GM12864 (cell line): ENCODE measurements at regions not wholly inside any gene's neighbourhood (a gene's known extent, or its start where the extent isn't known, plus 50 kb on each side); places are given as distances from the start of the nearest gene placed in this dataset.
"Not testable (repeated sequence)": the region's sequence is repeated elsewhere in the genome, so short reads cannot be mapped to it uniquely, and the experiment has no call there.

ENCODE experiments used
- DNase-seq: peaks from one replicate; pipeline ENCODE4 v3.0.0-alpha.2; 2011; ENCODE audit warnings: low read depth
- H3K4me3 ChIP-seq: 2 replicates; pipeline ENCODE4 v1.5.1; 2011; ENCODE audit warnings: mild to moderate bottlenecking, low read depth, low read length, control low read depth
- TF ChIP-seq, protein P1 (sequence below): IDR thresholded peaks from 2 replicates; pipeline ENCODE4 v1.5.1; 2011; ENCODE audit warnings: low read depth, mild to moderate bottlenecking, moderate library complexity, low read length, control low read depth, inconsistent platforms; ENCODE audit errors: missing control alignments

DNA sequence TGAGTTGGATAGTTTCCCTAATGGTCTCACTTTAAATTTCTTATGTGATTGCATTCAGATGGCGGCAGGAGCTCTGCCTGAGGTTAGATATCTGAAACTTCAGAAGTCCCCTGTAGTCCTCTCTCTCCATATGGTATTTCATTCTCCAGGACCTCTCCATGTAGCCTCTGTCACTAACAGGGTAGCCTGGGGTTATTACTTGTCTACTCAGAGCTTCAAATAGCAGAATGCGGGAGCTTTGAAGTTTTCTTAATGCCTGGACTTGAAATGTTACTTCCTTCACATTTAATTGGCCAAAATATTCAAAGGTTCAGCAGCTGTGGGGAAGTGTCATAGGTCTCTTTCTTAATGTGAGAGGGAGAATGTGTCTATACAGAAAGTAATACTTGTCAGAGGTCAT lies 1370.4 kb downstream of the GRIK2 start:
- DNase-seq, result no peak
- no peak overlapping the region for H3K4me3 ChIP-seq
- TF ChIP-seq, protein P1, sequence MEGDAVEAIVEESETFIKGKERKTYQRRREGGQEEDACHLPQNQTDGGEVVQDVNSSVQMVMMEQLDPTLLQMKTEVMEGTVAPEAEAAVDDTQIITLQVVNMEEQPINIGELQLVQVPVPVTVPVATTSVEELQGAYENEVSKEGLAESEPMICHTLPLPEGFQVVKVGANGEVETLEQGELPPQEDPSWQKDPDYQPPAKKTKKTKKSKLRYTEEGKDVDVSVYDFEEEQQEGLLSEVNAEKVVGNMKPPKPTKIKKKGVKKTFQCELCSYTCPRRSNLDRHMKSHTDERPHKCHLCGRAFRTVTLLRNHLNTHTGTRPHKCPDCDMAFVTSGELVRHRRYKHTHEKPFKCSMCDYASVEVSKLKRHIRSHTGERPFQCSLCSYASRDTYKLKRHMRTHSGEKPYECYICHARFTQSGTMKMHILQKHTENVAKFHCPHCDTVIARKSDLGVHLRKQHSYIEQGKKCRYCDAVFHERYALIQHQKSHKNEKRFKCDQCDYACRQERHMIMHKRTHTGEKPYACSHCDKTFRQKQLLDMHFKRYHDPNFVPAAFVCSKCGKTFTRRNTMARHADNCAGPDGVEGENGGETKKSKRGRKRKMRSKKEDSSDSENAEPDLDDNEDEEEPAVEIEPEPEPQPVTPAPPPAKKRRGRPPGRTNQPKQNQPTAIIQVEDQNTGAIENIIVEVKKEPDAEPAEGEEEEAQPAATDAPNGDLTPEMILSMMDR, result no peak

DNA sequence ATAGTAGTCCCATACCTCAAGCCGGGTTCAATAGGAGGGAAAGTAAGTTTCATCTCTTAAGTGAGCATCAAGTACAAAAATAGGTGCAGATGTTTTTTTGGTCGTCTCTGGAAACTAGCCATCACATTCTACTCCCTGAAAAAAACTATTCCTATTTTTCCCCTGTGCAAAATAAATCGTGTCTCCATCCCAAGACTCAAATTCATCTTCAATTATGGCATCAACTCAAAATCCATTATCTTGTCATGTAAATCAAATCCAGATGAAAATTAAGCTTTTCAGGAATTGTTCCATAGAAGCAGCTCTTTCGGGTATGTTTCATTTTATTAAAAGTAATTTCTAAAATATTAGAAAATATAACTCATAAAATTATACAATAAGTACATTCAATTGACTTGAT lies 1368.4 kb downstream of the GRIK2 start:
- TF ChIP-seq, protein P1, result no peak
- DNase-seq, result no peak

DNA sequence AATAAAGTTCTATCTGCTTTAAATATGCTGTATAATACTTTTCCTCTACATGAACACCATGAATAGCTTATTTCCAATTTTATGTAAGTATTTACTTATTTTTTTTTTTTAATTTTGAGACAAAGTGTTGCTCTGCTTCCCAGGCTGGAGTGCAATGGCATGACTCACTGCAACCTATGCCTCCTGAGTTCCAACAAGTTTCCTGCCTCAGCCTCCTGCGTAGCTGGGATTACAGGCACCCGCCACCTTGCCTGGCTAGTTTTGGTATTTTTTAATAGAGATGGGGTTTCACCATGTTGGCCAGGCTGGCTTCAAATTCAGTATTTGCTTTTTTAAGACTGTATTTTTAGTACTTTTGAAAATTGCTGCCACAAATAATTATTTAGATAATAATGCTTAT lies 1365.9 kb downstream of the GRIK2 start:
- DNase-seq, result no peak
- no peak overlapping the region for H3K4me3 ChIP-seq
- TF ChIP-seq, protein P1, result no peak

More for the DNA sequence above, 1368.4 kb downstream of the GRIK2 start:
- no peak overlapping the region for H3K4me3 ChIP-seq

DNA sequence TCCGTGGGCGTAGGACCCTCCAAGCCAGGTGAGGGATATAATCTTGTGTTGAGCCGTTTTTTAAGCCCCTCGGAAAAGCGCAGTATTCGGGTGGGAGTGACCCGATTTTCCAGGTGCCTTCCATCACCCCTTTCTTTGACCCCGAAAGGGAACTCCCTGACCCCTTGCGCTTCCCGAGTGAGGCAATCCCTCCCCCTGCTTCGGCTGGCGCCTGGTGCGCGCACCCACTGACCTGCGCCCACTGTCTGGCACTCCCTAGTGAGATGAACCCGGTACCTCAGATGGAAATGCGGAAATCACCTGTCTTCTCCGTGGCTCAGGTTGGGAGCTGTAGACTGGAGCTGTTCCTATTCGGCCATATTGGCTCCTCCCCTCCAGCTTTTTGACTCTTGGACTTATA lies 1365.0 kb downstream of the GRIK2 start:
- H3K4me3 ChIP-seq, DNase-seq: not testable (repeated sequence)

DNA sequence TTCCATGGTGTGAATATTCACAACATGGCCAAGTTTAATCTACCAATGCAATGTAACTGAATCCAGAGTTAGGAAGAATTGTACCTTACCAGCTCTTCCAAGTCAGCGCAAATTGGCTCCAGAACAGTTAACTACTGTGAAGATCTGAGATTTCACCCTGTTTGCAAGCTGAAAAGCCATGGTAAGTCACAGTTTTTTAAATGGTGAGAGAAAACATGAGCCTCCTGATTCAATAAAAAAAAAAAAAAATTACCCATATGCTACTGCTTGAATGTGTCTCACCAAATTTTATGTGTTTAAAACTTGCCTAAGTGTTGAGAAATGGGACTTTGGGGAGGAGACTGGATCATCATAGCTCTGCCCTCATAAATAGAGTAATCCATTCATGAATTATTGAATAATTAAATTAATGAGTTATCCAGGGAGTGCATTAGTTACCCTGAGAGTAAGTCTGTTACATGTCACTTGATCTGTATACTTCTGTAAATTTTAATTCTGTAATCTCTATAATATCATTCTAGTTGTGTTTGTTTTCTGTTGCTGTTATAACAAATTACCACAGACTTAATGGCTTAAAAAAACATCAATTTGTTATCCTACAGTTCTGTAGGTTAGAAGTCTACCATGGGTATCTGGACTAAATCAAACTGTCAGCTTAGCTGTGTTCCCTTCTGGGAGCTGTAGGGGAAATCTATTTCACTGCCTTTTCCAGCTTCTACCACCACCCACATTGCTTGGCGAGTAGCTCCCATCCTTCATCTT lies 1355.9 kb downstream of the GRIK2 start:
- TF ChIP-seq, protein P1, result no peak
- no peak overlapping the region for H3K4me3 ChIP-seq
- no peak for DNase-seq

DNA sequence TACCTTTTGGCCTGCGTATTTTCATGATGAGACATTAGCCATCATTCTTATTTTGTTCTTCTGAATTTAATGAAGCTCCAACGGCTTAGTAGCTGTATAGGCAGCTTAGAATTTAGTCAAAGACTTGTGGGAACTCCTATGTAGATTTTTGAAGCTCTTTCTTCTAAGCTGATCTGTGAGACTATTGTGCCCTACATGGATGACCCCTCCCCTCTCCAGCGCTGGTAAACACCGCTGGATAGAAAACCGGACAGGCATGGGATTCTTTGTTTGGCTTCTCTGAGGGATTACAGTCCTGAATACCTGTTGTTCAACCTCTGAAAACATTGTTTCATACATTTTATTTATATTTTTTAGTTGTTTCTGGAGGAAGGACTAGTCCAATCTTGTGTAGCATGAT lies 1353.4 kb downstream of the GRIK2 start:
- no peak for DNase-seq
- TF ChIP-seq, protein P1, result no peak
- H3K4me3 ChIP-seq, result no peak overlapping the region

DNA sequence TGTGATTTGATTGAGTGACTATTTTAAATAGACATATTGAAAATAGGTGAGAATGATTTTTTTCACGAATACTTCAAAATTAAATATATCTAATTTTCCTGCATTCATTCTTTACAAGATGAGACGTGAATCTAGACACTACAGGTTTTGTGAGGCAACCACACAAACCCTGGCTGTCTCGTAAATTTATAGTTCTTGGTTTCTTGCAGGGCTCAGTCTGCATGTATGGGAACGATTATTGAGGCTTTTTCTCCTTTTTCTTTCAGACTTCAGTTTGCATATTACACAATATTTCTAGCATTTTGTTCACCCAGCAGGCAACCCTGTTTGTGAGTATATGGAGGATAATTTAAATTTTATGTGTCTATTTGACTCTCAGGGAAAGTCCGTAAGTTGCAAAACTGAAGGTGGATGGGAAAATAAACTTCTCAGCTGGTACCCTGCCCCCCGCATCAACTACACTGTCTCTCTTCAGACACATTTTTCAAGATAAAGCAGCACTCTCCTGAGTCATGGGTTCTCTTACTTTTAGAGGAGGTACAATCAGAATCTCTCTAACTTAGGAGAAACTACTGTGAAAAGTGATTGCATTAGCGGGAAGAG lies 1349.3 kb downstream of the GRIK2 start:
- TF ChIP-seq, protein P1, result no peak
- no peak overlapping the region for H3K4me3 ChIP-seq
- no peak for DNase-seq
